ENCODE measurements at regions not wholly inside any gene's neighbourhood (a gene's known extent, or its start where the extent isn't known, plus 50 kb on each side); places are given as distances from the start of the nearest gene placed in this dataset.
"Not testable (repeated sequence)": the region's sequence is repeated elsewhere in the genome, so short reads cannot be mapped to it uniquely, and the experiment has no call there.

- no peak for DNase-seq (ENCODE audit: low spot score)
Observed at GRCh38 chr2:123606631-123607030, 418.5 kb upstream of the CNTNAP5 start.

- DNase-seq (ENCODE audit: low spot score), result no peak
Observed at GRCh38 chr2:123609077-123609476, 416.0 kb upstream of the CNTNAP5 start.

- no peak for DNase-seq (ENCODE audit: low spot score)
Observed at GRCh38 chr2:123614596-123614995, 410.5 kb upstream of the CNTNAP5 start.

- not testable (repeated sequence) for DNase-seq (ENCODE audit: low spot score)
Observed at GRCh38 chr2:123618642-123619041, 406.4 kb upstream of the CNTNAP5 start.

- no peak for DNase-seq (ENCODE audit: low spot score)
Observed at GRCh38 chr2:123624816-123625215, 400.3 kb upstream of the CNTNAP5 start.

GRCh38 chr2:123636232-123636631 is 388.9 kb upstream of the CNTNAP5 start:
- no peak for DNase-seq (ENCODE audit: low spot score)

- no peak for DNase-seq (ENCODE audit: low spot score)
Observed at GRCh38 chr2:123640685-123641335, 384.3 kb upstream of the CNTNAP5 start.

GRCh38 chr2:123644053-123644452 is 381.0 kb upstream of the CNTNAP5 start:
- no peak for DNase-seq (ENCODE audit: low spot score)

GRCh38 chr2:123648016-123648415 is 377.1 kb upstream of the CNTNAP5 start:
- DNase-seq (ENCODE audit: low spot score), result no peak

GRCh38 chr2:123648956-123649355 is 376.1 kb upstream of the CNTNAP5 start:
- no peak for DNase-seq (ENCODE audit: low spot score)

GRCh38 chr2:123651151-123651550 is 373.9 kb upstream of the CNTNAP5 start:
- no peak for DNase-seq (ENCODE audit: low spot score)

- DNase-seq (ENCODE audit: low spot score), result no peak
Observed at GRCh38 chr2:123652320-123652719, 372.8 kb upstream of the CNTNAP5 start.

GRCh38 chr2:123656590-123656989 is 368.5 kb upstream of the CNTNAP5 start:
- no peak for DNase-seq (ENCODE audit: low spot score)

GRCh38 chr2:123659120-123659519 is 366.0 kb upstream of the CNTNAP5 start:
- DNase-seq (ENCODE audit: low spot score), result no peak

- DNase-seq (ENCODE audit: low spot score), result no peak
Observed at GRCh38 chr2:123670286-123670685, 354.8 kb upstream of the CNTNAP5 start.

GRCh38 chr2:123683797-123684196 is 341.3 kb upstream of the CNTNAP5 start:
- DNase-seq (ENCODE audit: low spot score), result not testable (repeated sequence)

- no peak for DNase-seq (ENCODE audit: low spot score)
Observed at GRCh38 chr2:123687064-123687463, 338.0 kb upstream of the CNTNAP5 start.

- DNase-seq (ENCODE audit: low spot score), result no peak
Observed at GRCh38 chr2:123688231-123688940, 336.7 kb upstream of the CNTNAP5 start.

- DNase-seq (ENCODE audit: low spot score), result no peak
Observed at GRCh38 chr2:123692121-123692520, 333.0 kb upstream of the CNTNAP5 start.

- no peak for DNase-seq (ENCODE audit: low spot score)
Observed at GRCh38 chr2:123693836-123694235, 331.3 kb upstream of the CNTNAP5 start.

- DNase-seq (ENCODE audit: low spot score), result no peak
Observed at GRCh38 chr2:123695426-123695825, 329.7 kb upstream of the CNTNAP5 start.

GRCh38 chr2:123696021-123696420 is 329.1 kb upstream of the CNTNAP5 start:
- no peak for DNase-seq (ENCODE audit: low spot score)

- no peak for DNase-seq (ENCODE audit: low spot score)
Observed at GRCh38 chr2:123696799-123697410, 328.2 kb upstream of the CNTNAP5 start.
